Astrocyte (in vitro differentiated cells and primary cell): ENCODE measurements at regions not wholly inside any gene's neighbourhood (a gene's known extent, or its start where the extent isn't known, plus 50 kb on each side); places are given as distances from the start of the nearest gene placed in this dataset.

ENCODE experiments used
- EZH2 ChIP-seq: IDR thresholded peaks from 2 replicates; pipeline ENCODE4 v1.6.1; 2012; ENCODE audit warnings: mild to moderate bottlenecking, low read length, inconsistent platforms; ENCODE audit not compliant: insufficient read depth
- TF ChIP-seq, protein P1 (sequence below): IDR thresholded peaks from 2 replicates; pipeline ENCODE4 v1.5.1; 2011; ENCODE audit warnings: low read depth, mild to moderate bottlenecking, inconsistent platforms, low read length, moderate library complexity; ENCODE audit not compliant: insufficient read depth

DNA sequence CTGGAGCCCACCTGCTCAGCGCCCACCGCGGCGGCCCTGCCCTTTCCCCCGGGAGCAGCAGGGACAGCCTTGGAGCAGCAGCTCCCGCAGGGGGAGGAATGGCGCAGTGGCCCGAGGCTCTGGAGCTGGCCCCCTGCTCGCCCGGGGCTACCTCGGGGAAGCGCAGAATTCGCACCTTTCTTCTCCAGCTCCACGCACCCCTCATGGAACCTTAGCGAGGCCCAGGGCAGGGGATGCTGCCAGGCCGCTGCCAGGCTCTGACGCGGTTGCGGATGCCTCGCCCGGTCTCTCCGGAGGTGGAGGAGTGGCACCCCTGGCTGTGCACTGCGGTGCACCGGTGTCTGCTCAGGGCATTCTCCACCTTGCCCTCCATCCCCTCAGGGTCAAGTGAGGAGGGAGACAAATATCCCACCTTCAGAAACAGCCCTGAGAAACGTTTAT, 84.9 kb upstream of the MKI67 start:
- TF ChIP-seq, protein P1, sequence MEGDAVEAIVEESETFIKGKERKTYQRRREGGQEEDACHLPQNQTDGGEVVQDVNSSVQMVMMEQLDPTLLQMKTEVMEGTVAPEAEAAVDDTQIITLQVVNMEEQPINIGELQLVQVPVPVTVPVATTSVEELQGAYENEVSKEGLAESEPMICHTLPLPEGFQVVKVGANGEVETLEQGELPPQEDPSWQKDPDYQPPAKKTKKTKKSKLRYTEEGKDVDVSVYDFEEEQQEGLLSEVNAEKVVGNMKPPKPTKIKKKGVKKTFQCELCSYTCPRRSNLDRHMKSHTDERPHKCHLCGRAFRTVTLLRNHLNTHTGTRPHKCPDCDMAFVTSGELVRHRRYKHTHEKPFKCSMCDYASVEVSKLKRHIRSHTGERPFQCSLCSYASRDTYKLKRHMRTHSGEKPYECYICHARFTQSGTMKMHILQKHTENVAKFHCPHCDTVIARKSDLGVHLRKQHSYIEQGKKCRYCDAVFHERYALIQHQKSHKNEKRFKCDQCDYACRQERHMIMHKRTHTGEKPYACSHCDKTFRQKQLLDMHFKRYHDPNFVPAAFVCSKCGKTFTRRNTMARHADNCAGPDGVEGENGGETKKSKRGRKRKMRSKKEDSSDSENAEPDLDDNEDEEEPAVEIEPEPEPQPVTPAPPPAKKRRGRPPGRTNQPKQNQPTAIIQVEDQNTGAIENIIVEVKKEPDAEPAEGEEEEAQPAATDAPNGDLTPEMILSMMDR, result no peak
- no peak for TF ChIP-seq EZH2
